Smooth muscle cell (in vitro differentiated cells): ENCODE measurements at regions not wholly inside any gene's neighbourhood (a gene's known extent, or its start where the extent isn't known, plus 50 kb on each side); places are given as distances from the start of the nearest gene placed in this dataset.

Experiments
- DNase-seq: peaks from one replicate; lab custom pipeline; 2025; ENCODE audit not compliant: unreplicated experiment; lab: John Stamatoyannopoulos, UW
- H2AFZ ChIP-seq: fragments of 200-600 bp; sonication (generic); 2 replicates; pipeline ENCODE4 v1.6.0; 2016; ENCODE audit warnings: antibody characterized with exemption, low read depth, mild to moderate bottlenecking
- H3F3A ChIP-seq: fragments of 200-600 bp; sonication (generic); 2 replicates; pipeline ENCODE4 v1.6.0; 2017; ENCODE audit warnings: antibody characterized with exemption, low read depth
- H3K27ac ChIP-seq: fragments of 200-600 bp; sonication (generic); 2 replicates; pipeline ENCODE4 v1.5.1; 2016; ENCODE audit warnings: low read depth, mild to moderate bottlenecking
- H3K27me3 ChIP-seq: fragments of 200-600 bp; sonication (generic); 2 replicates; pipeline ENCODE4 v1.6.1; 2016; ENCODE audit warnings: low read depth, mild to moderate bottlenecking
- H3K36me3 ChIP-seq: fragments of 200-600 bp; sonication (generic); 2 replicates; pipeline ENCODE4 v1.5.1; 2016; ENCODE audit warnings: low read depth
- H3K4me1 ChIP-seq: fragments of 200-600 bp; sonication (generic); 2 replicates; pipeline ENCODE4 v1.5.1; 2016; ENCODE audit warnings: low read depth
- H3K4me2 ChIP-seq: fragments of 200-600 bp; sonication (generic); 2 replicates; pipeline ENCODE4 v1.6.0; 2016; ENCODE audit warnings: mild to moderate bottlenecking
- H3K4me3 ChIP-seq: fragments of 200-600 bp; sonication (generic); 2 replicates; pipeline ENCODE4 v1.5.1; 2016; ENCODE audit warnings: mild to moderate bottlenecking
- H3K79me2 ChIP-seq: fragments of 200-600 bp; sonication (generic); 2 replicates; pipeline ENCODE4 v1.6.0; 2016; ENCODE audit warnings: low read depth, mild to moderate bottlenecking
- H3K9ac ChIP-seq: fragments of 200-600 bp; sonication (generic); 2 replicates; pipeline ENCODE4 v1.6.0; 2016; ENCODE audit warnings: low read depth
- H3K9me3 ChIP-seq: fragments of 200-600 bp; sonication (generic); replicated peaks from 2 replicates; pipeline ENCODE4 v1.5.1; 2016; ENCODE audit warnings: low read depth
- H4K20me1 ChIP-seq: fragments of 200-600 bp; sonication (generic); 2 replicates; pipeline ENCODE4 v1.6.0; 2016; ENCODE audit warnings: low read depth
- CTCF ChIP-seq: fragments of 200-600 bp; sonication (generic); IDR thresholded peaks from 2 replicates; pipeline ENCODE4 v1.5.1; 2017; ENCODE audit warnings: borderline replicate concordance, mild to moderate bottlenecking, antibody characterized with exemption; ENCODE audit not compliant: insufficient read depth, poor library complexity, severe bottlenecking
- WGBS: methylation state at CpG from one replicate; pipeline ENCODE4 v1.1.7; 2016; ENCODE audit warnings: low lambda C conversion rate; 5-methylcytosine and 5-hydroxymethylcytosine counted together

GRCh38 chr1:14396100-14396499 lies 202.4 kb upstream of the KAZN start:
- H3K36me3 ChIP-seq = no peaks in the 10 kb centered on the region
- H4K20me1 ChIP-seq = no peaks in the 10 kb centered on the region
- H3K4me1 ChIP-seq = no peaks in the 10 kb centered on the region
- H3K27me3 ChIP-seq = no peaks in the 10 kb centered on the region
- no peak overlapping the region for H3K4me3 ChIP-seq
- H3K27ac ChIP-seq = no peak overlapping the region
- DNase-seq = no peak
- no peak overlapping the region for H2AFZ ChIP-seq
- no peak for TF ChIP-seq CTCF
- no peaks in the 10 kb centered on the region for H3K9me3 ChIP-seq
- 95% methylated on average over 5 of the region's 5 CpGs for WGBS
- no peaks in the 10 kb centered on the region for H3F3A ChIP-seq
- no peaks in the 10 kb centered on the region for H3K79me2 ChIP-seq
- H3K4me2 ChIP-seq = no peak overlapping the region
- no peak overlapping the region for H3K9ac ChIP-seq

- no peaks in the 10 kb centered on the region for H4K20me1 ChIP-seq
- H3K27ac ChIP-seq = no peak overlapping the region
- no peaks in the 10 kb centered on the region for H3K36me3 ChIP-seq
- H2AFZ ChIP-seq = no peak overlapping the region
- no peaks in the 10 kb centered on the region for H3K79me2 ChIP-seq
- no peak overlapping the region for H3K4me2 ChIP-seq
- no peak overlapping the region for H3K4me3 ChIP-seq
- DNase-seq = no peak
- no peaks in the 10 kb centered on the region for H3F3A ChIP-seq
- H3K27me3 ChIP-seq = no peaks in the 10 kb centered on the region
- H3K9ac ChIP-seq = no peak overlapping the region
- TF ChIP-seq CTCF = no peak
- H3K9me3 ChIP-seq = no peaks in the 10 kb centered on the region
- WGBS = 68% methylated on average over 13 of the region's 13 CpGs
- no peaks in the 10 kb centered on the region for H3K4me1 ChIP-seq
Observed at GRCh38 chr1:14403961-14404645, 194.4 kb upstream of the KAZN start.

GRCh38 chr1:14404862-14405301 lies 193.6 kb upstream of the KAZN start:
- H3K36me3 ChIP-seq = no peaks in the 10 kb centered on the region
- H2AFZ ChIP-seq = no peak overlapping the region
- no peak for TF ChIP-seq CTCF
- H3K9ac ChIP-seq = no peak overlapping the region
- H3K79me2 ChIP-seq = no peaks in the 10 kb centered on the region
- H4K20me1 ChIP-seq = no peaks in the 10 kb centered on the region
- no peaks in the 10 kb centered on the region for H3K27me3 ChIP-seq
- no peaks in the 10 kb centered on the region for H3F3A ChIP-seq
- no peak overlapping the region for H3K27ac ChIP-seq
- no peaks in the 10 kb centered on the region for H3K9me3 ChIP-seq
- H3K4me1 ChIP-seq = no peaks in the 10 kb centered on the region
- DNase-seq = no peak
- H3K4me2 ChIP-seq = no peak overlapping the region
- no peak overlapping the region for H3K4me3 ChIP-seq
- 8% methylated on average over 1 of the region's 1 CpG for WGBS

- Histone ChIP-seq H4K20me1 (no peaks in the 10 kb centered on the region), H3K27me3 (no peaks in the 10 kb centered on the region), H3K27ac (no peak overlapping the region), H3K79me2 (no peaks in the 10 kb centered on the region), H2AFZ (no peak overlapping the region), H3K36me3 (no peaks in the 10 kb centered on the region), H3F3A (no peaks in the 10 kb centered on the region), H3K4me1 (no peaks in the 10 kb centered on the region), H3K9me3 (no peaks in the 10 kb centered on the region), H3K9ac (no peak overlapping the region), H3K4me3 (no peak overlapping the region), H3K4me2 (no peak overlapping the region)
- TF ChIP-seq CTCF = no peak
- no peak for DNase-seq
Observed at GRCh38 chr1:14412235-14412634, 186.2 kb upstream of the KAZN start.
